HG03342 (cell line): ENCODE measurements at regions not wholly inside any gene's neighbourhood (a gene's known extent, or its start where the extent isn't known, plus 50 kb on each side); places are given as distances from the start of the nearest gene placed in this dataset.
"Not testable (repeated sequence)": the region's sequence is repeated elsewhere in the genome, so short reads cannot be mapped to it uniquely, and the experiment has no call there.

Experiments
- ATAC-seq: cut with Tn5 transposase; IDR thresholded peaks from one replicate; pipeline ENCODE4 v1.9.1; 2021; ENCODE audit warnings: mild to moderate bottlenecking, moderate library complexity; ENCODE audit not compliant: unreplicated experiment

DNA sequence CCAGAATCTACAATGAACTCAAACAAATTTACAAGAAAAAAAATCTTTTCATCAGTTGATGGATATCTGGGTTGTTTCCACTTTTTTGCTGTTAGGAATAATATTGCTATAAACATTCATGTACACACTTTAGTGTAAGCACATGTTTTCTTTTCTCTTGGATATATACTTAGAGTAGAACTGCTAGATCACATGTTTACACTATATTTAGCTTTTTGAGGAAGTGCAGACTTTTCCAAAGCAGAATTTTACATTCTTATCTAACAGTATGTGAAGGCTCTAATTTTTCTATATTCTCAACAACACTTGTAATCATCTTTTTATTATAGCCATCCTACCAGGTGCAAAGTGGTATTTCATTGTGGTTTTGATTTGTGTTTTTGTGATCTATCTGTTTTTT, 103.6 kb upstream of the RMP24 start:
- ATAC-seq, result no peak

DNA sequence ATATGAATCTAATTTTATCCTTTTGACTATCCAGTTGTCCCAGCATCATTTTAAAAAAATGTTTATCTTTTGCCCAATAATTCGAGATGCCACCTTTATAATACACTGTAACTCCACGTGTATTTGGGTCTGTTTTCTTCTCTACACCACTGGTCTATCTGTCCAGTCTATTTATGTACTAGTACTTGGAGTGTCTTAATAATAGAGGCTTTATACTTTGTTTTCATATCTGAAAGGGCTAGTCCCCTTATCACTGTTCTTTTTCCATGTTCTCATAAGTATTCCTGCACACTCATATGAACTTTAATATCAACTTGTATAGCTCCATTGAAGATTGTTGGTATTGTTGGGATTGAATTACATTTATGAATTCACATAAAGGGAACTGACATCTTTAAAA, 101.1 kb upstream of the RMP24 start:
- ATAC-seq, result no peak

DNA sequence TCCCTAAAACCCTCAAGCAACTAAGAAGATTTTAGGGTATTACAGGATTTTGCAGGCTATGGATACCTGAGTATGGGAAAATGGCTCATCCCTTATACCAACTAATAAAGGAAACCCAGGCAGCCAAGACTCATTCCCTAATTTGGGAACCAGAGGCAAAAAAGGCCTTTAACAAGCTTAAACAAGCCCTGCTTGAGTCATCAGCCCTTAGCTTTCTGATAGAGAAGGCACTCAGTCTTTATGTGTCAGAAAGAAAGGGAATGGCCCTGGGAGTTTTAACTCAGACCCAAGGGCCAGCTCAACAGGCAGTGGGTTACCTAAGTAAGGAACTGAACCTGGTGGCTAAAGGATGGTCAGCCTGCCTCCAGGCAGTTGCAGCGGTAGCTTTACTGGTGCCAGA, 96.9 kb upstream of the RMP24 start:
- ATAC-seq, result no peak

- no peak for ATAC-seq
Observed at GRCh38 chr18:35876243-35876642, 96.2 kb upstream of the RMP24 start.

GRCh38 chr18:35880788-35881455, 91.6 kb upstream of the RMP24 start:
- ATAC-seq, result no peak

- ATAC-seq, result no peak
Observed at GRCh38 chr18:35888329-35888728, 84.2 kb upstream of the RMP24 start.

DNA sequence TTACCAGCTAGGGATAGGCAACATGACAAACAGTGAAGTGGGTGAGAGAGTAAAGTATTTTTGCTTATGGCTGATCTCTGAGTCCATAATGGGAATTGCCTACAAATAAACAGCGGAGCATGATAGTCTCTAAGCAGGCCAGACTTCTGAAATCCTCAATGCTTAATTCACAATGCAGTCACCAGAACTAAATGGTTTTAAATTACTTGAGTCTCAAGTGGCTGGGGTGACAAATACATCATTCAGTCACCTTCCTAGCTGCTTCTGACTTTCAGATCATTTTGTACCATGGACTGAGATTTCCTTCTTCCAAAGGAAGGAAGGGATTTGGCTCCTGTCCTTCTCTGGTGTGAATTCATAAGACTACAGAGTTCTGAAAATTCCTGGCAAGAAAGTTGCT, 82.8 kb upstream of the RMP24 start:
- no peak for ATAC-seq

DNA sequence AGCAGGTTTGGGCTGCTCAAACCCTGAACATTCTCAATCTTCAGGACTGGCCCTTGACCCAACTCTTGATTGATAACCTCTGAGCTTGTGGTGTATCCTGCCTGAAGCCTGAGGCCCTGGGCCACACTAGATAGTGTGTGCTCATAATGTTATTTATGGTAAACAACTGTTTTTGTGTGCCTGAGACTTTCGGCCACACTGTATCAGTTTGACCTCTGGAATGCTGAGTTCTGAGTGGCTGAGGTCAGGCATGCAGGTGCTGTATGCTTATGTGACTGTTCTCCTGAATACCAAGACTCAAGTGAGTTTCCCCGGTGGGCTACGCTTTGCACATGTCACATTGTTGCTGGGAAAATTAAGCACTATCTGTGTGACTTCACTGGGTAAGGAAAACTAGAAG, 82.2 kb upstream of the RMP24 start:
- ATAC-seq, result no peak

DNA sequence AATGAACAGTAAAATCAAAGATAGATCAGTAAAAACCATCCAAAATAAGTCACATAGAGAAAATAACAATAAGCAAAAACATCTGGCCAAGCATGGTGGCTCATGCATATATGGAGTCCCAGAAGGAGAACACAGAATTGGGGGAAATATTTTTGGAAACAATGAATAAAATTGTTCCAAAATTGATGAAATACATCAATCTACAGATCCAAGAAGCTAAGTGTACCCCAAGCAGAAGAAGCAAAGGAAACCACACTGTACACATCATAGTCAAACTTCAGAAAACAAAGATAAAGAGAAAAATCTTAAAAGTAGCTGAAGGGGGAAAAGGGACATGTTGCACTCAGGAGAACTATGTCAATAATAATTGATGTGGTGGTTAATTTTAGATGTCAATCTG, 80.4 kb upstream of the RMP24 start:
- no peak for ATAC-seq

- not testable (repeated sequence) for ATAC-seq
Observed at GRCh38 chr18:35897481-35897880, 75.0 kb upstream of the RMP24 start.

- ATAC-seq, result no peak
Observed at GRCh38 chr18:35904389-35905037, 68.0 kb upstream of the RMP24 start.

DNA sequence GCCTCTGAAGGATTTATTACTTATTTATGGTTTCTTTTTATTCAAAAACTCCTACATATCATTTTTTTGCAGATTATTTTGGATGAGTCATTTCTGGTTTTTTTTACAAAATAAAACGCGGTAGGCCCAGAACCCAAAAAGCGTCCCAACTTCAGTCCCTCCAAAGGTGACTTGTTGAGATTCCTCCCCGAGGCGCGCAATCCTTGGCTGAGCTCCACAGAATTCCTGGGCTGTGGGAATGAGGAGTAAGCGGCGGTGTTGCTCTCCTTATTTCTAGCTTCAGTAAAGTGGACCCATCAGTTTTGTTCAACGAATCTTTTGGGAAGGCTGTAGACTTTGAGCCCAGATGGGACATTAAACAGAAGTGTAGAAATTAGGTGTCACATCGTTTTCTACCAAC, 67.0 kb upstream of the RMP24 start:
- no peak for ATAC-seq

DNA sequence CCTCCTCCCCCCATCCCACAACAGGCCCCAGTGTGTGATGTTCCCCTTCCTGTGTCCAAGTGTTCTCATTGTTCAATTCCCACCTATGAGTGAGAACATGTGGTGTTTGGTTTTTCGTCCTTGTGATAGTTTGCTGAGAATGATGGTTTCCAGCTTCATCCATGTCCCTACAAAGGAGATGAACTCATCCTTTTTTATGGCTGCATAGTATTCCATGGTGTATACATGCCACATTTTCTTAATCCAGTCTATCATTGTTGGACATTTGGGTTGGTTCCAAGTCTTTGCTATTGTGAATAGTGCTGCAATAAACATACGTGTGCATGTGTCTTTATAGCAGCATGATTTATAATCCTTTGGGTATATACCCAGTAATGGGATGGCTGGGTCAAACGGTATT, 66.2 kb upstream of the RMP24 start:
- ATAC-seq, result not testable (repeated sequence)

DNA sequence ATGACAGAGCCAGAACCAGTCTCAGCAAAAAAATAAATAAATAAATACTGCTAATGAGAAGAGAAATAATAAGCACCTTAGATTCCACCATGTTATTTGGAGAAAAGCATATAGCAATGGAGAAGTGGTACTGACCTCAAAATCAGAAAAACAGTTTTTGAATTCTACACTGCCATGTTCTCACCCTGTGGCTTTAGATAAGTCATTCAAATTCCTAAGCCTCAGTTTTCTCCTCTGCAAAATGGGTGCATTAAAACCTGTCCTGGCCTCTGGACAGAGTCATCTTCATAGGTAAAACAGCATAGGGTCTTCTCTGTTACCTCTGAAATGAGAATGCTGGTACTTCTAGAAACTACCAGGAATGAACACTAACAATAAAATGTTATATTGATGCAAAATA, 62.2 kb upstream of the RMP24 start:
- ATAC-seq, result no peak

- no peak for ATAC-seq
Observed at GRCh38 chr18:35912332-35912731, 60.1 kb upstream of the RMP24 start.

- ATAC-seq, result no peak
Observed at GRCh38 chr18:35915056-35915455, 57.4 kb upstream of the RMP24 start.

DNA sequence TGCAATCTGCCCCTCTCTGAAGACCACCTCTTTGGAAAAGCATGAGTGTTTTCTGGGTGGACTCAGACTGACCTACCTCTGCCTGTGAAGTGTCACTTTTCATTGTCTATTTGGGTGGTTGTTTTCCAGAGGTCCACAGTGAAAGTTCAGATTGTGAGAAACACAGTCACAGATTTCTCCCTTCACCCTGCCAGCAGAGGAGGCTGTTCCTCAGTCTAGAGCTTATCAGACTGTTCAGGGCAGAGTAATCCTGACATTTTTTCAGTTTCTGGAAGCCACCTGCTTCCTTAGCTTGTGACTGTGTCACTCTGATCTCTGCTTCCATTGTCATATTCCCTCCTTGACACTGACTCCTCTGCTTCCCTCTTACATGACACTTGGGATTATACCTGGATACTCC, 55.4 kb upstream of the RMP24 start:
- no peak for ATAC-seq

- no peak for ATAC-seq
Observed at GRCh38 chr18:35918564-35918963, 53.9 kb upstream of the RMP24 start.

- ATAC-seq, result no peak
Observed at GRCh38 chr18:35919179-35919578, 53.3 kb upstream of the RMP24 start.

DNA sequence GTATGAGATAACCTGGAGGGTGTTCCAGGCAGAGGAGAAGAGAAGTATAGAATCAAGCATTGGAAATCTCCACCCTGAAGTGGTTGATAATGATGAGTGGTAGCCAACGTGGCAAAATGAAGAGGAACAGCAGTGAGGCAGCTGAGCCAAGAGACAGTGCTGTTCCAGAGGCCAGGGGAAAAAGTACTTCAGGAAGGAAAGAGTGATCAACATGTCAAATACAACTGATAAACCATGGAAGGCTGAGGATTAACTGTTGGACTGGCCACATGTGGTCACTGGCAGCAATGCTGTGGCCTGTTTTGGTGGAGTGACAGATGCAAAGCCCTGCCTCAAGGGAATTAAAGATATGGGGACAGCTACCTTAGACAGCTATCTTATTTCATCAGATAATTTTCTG, 51.9 kb upstream of the RMP24 start:
- no peak for ATAC-seq
